Breast epithelium (tissue), 4 donors: ENCODE measurements at regions not wholly inside any gene's neighbourhood (a gene's known extent, or its start where the extent isn't known, plus 50 kb on each side); places are given as distances from the start of the nearest gene placed in this dataset.

Source experiments
- DNase-seq, 2 donors: peaks; one replicate each; pipeline ENCODE4 v3.0.0-alpha.2; 2019; ENCODE audit warnings: low spot score in 2 of 2
- H3K27ac ChIP-seq, 2 donors: fragments of 200-600 bp; sonication (generic) in 1 of 2; one replicate each; pipeline ENCODE4 v1.5.1; 2016 to 2019; ENCODE audit warnings: mild to moderate bottlenecking in 1 of 2
- H3K27me3 ChIP-seq, 2 donors: fragments of 200-600 bp; sonication (generic) in 1 of 2; one replicate each; pipeline versions ENCODE4 v1.5.1 to v1.6.0; 2017 to 2019; ENCODE audit warnings: control low read depth in 1 of 2, mild to moderate bottlenecking in 1 of 2
- H3K36me3 ChIP-seq: fragments of 200-600 bp; one replicate; pipeline ENCODE4 v1.5.1; 2019
- H3K4me1 ChIP-seq, 2 donors: fragments of 200-600 bp; sonication (generic); one replicate each; pipeline ENCODE4 v1.5.1; 2016 to 2019; ENCODE audit warnings: control low read depth in 1 of 2
- H3K4me3 ChIP-seq, 3 donors: fragments of 200-600 bp; sonication (generic); 1 replicate in 2 of 3; 2 replicates in 1 of 3; pipeline ENCODE4 v1.5.1; 2016 to 2019; ENCODE audit warnings: mild to moderate bottlenecking in 3 of 3, moderate library complexity in 2 of 3
- H3K9me3 ChIP-seq, 2 donors: fragments of 200-600 bp; sonication (generic) in 1 of 2; one replicate each; pipeline ENCODE4 v1.5.1; 2016 to 2019; ENCODE audit warnings: control low read depth in 1 of 2
- CTCF ChIP-seq, 3 donors: fragments of 450-650 bp; IDR thresholded peaks; one replicate each; pipeline ENCODE4 v1.5.1; 2016 to 2017; ENCODE audit warnings: antibody characterized with exemption in 3 of 3, mild to moderate bottlenecking in 3 of 3, moderate library complexity in 3 of 3
- POLR2A ChIP-seq: fragments of 450-650 bp; IDR thresholded peaks from one replicate; pipeline ENCODE4 v1.6.1; 2016; ENCODE audit warnings: antibody characterized with exemption, mild to moderate bottlenecking, moderate library complexity
- POLR2AphosphoS5 ChIP-seq, 3 donors: sonication (generic); formaldehyde crosslinking; IDR thresholded peaks; one replicate each; pipeline ENCODE4 v1.6.1; 2017; ENCODE audit warnings: antibody characterized with exemption in 3 of 3
- intact Hi-C: fragments of 100-400 bp; cut with DNase I; formaldehyde crosslinking; loops from one replicate; pipeline ENCODE4 v1.15.1; 2023; ENCODE audit warnings: low total_unique reads

GRCh38 chrX:10393899-10394298, 226.5 kb downstream of the MID1 start:
- DNase-seq = no peak
- Histone ChIP-seq H3K4me3 (no peak overlapping the region), H3K36me3 (no peaks in the 10 kb centered on the region), H3K4me1 (no peaks in the 10 kb centered on the region), H3K27ac (no peak overlapping the region), H3K27me3 (peaks cover 0 to 19% of the 10 kb centered on the region in 2 donors), H3K9me3 (no peaks in the 10 kb centered on the region)
- intact Hi-C loops = no loop called here
- TF ChIP-seq POLR2AphosphoS5 (IDR thresholded peaks at IDR 0.05) (no peak), CTCF (IDR thresholded peaks at IDR 0.05) (no peak), POLR2A (no peak)

GRCh38 chrX:10395179-10395578, 225.2 kb downstream of the MID1 start:
- H3K4me3 ChIP-seq = no peak overlapping the region
- H3K36me3 ChIP-seq = no peaks in the 10 kb centered on the region
- TF ChIP-seq POLR2A = no peak
- TF ChIP-seq CTCF (IDR thresholded peaks at IDR 0.05) = no peak
- TF ChIP-seq POLR2AphosphoS5 (IDR thresholded peaks at IDR 0.05) = no peak
- H3K9me3 ChIP-seq = no peaks in the 10 kb centered on the region
- H3K27me3 ChIP-seq = peaks cover 0 to 19% of the 10 kb centered on the region in 2 donors
- intact Hi-C loops = loop anchor here (5.0 kb wide), 1 partner anchor 133 kb away; no protein-coding TSS in a partner anchor
- no peak for DNase-seq
- H3K27ac ChIP-seq = no peak overlapping the region
- no peaks in the 10 kb centered on the region for H3K4me1 ChIP-seq
